ENCODE measurements at regions not wholly inside any gene's neighbourhood (a gene's known extent, or its start where the extent isn't known, plus 50 kb on each side); places are given as distances from the start of the nearest gene placed in this dataset.

- TF ChIP-seq, protein P1, sequence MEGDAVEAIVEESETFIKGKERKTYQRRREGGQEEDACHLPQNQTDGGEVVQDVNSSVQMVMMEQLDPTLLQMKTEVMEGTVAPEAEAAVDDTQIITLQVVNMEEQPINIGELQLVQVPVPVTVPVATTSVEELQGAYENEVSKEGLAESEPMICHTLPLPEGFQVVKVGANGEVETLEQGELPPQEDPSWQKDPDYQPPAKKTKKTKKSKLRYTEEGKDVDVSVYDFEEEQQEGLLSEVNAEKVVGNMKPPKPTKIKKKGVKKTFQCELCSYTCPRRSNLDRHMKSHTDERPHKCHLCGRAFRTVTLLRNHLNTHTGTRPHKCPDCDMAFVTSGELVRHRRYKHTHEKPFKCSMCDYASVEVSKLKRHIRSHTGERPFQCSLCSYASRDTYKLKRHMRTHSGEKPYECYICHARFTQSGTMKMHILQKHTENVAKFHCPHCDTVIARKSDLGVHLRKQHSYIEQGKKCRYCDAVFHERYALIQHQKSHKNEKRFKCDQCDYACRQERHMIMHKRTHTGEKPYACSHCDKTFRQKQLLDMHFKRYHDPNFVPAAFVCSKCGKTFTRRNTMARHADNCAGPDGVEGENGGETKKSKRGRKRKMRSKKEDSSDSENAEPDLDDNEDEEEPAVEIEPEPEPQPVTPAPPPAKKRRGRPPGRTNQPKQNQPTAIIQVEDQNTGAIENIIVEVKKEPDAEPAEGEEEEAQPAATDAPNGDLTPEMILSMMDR (IDR thresholded peaks at IDR 0.05), result no peak
- no peak for TF ChIP-seq SIN3A (IDR thresholded peaks at IDR 0.05; ENCODE audit: borderline replicate concordance, insufficient read depth, low read depth, low read length)
Measured at GRCh38 chr7:65457705-65458104, 84.0 kb downstream of the ZNF92 start.
